ENCODE measurements at regions not wholly inside any gene's neighbourhood (a gene's known extent, or its start where the extent isn't known, plus 50 kb on each side); places are given as distances from the start of the nearest gene placed in this dataset.
A peak's percentile ranks its signal among the peaks of the same experiment; 100 is the strongest.

DNA sequence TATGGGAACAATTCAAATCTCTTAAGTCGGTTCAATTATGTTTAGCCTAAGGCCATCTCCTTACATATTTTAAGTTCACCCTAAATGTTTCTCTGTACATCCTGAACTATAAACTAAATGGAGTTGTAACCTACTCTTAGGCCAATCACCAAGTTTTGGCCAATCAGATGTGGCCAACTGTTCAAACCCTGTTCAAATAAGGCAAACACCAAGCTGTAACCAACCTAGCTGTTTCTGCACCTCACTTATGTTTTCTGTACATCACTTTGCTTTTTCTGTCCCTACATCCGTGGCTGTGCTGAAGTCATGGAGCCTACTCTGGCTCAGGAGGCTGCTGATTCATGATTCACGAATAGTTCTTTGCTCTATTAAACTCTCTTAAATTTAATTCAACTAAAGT lies 165.3 kb downstream of the GASK1B start:
- no peak for DNase-seq

- no peak for DNase-seq
These were observed 165.8 kb downstream of the GASK1B start for GRCh38 chr4:158006990-158007389.

DNA sequence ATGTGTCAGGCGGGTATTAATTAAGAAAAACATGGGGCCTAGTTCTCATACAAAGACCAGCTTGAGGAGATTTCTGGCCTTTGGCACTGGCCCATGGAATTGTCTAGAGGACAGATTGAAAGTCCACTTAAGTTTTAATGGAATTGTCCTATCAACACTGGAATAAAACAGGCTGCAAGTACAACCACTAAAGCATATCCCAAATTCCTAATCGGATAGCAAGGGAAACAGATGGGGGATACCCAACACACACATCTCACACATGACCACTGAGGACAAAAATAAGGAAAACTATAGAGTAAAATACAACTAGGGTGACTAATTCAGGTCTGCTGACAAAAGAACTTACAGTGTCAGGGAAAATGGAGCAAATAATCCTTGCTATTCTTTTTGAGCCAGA lies 167.8 kb downstream of the GASK1B start:
- no peak for DNase-seq

- no peak for DNase-seq
These were observed 168.7 kb downstream of the GASK1B start for GRCh38 chr4:158004101-158004500.

GRCh38 chr4:158003212-158003611 lies 169.6 kb downstream of the GASK1B start:
- no peak for DNase-seq

DNA sequence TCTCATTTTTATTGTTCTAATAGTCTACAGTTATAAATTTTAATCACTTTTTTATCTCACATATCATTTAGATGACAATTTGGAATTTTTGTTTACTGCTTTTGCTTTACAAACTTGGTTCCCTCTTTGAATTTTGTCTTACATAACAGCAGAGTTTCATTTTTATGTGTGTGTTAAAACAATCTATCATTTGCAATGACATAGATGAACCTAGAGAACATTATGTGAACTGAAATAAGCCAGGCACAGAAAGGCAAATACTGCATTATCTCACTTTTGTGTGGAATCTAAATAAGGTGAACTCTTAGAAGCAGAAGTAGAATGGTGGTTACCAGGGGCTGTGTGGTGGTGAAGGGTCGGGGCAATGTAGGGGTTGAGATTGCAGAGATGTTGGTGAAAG lies 170.7 kb downstream of the GASK1B start:
- DNase-seq = no peak

- no peak for DNase-seq
These were observed 171.1 kb downstream of the GASK1B start for GRCh38 chr4:158001756-158002155.

DNA sequence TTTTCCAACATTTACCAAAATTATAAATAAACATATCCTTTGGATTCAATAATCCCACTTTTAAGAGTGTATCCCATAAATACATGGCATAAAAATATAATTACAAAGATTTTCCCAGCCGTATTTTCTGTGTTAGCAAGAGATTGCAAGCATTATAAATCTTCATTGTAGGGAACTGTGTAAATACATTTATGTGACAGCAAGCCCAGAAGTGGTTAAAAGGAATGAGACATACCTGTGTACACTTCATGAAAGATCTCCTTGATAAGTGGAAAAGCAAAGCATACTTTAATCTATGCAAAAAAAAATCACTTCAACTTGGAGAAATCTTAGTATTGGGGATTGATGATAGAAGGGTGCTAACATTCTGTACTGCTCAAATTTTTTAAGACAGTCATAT lies 173.1 kb downstream of the GASK1B start:
- no peak for DNase-seq

DNA sequence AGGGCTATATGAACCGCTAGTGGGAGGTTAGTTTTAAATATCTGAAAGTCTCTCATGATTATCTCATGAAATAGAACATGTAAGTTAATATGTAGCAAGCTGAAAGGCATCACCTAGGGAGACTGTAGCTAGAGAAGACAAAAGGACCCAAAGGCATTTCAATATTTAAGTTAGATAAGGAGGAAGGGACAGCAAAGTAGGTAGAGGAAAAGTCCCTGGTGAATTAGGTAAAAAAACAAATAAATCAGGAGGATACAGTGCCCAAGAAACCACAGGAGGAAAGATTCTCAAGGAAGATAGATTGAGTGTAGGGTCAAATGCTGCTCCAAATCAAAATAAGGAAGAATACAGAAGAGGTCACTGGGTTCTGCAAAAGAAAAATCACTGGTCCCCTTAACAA lies 175.5 kb downstream of the GASK1B start:
- DNase-seq = no peak

- no peak for DNase-seq
These were observed 176.5 kb downstream of the GASK1B start for GRCh38 chr4:157996061-157997028.

- no peak for DNase-seq
These were observed 178.0 kb downstream of the GASK1B start for GRCh38 chr4:157994863-157995262.

GRCh38 chr4:157992948-157993839 lies 179.6 kb downstream of the GASK1B start:
- DNase-seq = no peak

- peak in 1 of 2 donors; percentile 28 for DNase-seq
These were observed 180.7 kb downstream of the GASK1B start for GRCh38 chr4:157992038-157992705.

GRCh38 chr4:157988641-157989040 lies 184.2 kb downstream of the GASK1B start:
- no peak for DNase-seq

DNA sequence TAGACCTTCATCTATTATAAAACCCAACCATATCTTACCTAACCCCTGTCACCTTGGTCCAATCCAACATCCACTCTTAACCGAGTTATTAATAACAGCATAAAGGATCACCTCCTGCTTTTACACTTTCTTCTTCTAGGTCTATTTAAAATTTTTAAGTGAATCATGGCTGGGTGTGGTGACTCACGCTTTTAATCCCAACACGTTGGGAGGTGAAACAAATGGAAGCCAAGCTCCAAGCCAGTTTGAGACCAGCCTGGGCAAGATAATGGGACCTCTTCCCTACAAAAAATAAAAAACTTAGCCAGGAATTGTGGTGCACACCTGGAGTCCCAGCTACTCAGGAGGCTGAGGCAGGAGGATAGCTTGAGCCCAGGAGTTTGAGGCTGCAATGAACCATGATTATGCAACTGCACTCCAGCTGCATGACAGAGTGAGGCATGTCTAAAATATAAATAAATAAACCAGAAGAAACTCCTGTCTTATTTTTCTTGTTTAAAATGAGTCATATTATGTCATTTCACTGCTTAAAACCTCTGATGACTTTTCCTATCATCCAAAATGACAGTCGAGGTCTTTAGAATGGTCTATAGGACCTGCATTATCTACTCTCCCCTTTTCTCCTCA lies 188.4 kb downstream of the GASK1B start:
- no peak for DNase-seq

- DNase-seq = no peak
These were observed 189.5 kb downstream of the GASK1B start for GRCh38 chr4:157983300-157983699.

GRCh38 chr4:157980158-157980557 lies 192.7 kb downstream of the GASK1B start:
- DNase-seq = no peak

GRCh38 chr4:157978680-157979361 lies 194.0 kb downstream of the GASK1B start:
- DNase-seq = peak; percentile 19 to 21

DNA sequence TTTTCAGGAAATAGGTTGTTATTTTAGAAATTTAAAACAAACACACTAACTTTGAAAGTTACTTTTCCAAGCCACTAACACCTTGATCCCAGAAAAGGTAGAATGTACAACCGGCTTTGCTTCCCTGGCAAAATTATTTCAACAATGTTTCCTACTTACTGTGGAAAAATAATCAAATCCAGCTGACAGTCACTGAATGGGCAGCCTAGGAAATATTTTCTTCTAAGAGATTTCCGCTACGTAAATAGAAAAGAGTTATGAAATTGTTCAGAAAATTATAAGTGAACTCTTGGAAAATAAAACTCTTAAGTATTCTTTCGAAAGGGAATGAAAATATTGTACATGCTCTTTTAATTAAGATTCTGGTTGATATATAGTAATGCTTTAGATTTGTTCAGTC lies 195.7 kb downstream of the GASK1B start:
- DNase-seq = no peak

DNA sequence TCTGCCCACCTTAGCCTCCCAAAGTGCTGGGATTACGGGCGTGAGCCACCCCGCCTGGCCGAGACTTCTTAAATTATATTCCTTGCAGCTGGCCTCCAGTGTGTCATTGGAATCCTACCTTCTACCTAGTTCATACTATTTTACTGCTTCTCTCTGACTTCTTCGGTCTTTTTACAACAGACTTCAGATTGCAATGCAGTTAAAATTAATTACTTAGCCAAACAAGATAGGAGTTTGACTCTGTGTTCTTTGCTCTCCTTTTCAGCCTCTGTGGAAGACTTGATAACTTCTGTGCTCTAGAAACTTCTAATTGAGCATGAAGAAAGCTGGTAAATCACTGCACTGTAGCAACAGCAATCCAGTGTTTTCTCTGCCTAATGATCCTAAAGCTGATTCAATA lies 199.5 kb downstream of the GASK1B start:
- no peak for DNase-seq

DNA sequence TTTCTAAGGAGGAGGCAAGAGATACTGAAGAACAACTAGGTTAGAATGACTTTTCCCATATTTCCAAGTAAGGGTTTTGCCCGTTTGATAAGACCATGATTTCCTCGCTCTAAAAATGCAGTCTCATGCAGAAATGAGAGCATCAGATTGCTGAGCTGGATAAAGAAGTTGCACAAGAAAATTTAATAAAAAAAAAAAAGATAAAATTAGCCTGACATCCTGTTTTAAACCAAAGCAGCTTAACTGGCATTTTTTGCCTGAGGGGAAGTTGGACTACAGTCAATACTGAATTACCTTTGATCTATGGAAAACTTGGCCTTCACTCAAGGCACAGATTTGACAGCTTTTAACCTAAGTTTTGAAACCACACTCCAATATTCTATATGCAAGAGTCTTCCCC lies 208.4 kb downstream of the GASK1B start:
- no peak for DNase-seq

Data from activated CD4-positive, alpha-beta T cell treated with anti-CD3 and anti-CD28 coated beads for 4 hours (primary cell).